ENCODE measurements at regions not wholly inside any gene's neighbourhood (a gene's known extent, or its start where the extent isn't known, plus 50 kb on each side); places are given as distances from the start of the nearest gene placed in this dataset.

DNA sequence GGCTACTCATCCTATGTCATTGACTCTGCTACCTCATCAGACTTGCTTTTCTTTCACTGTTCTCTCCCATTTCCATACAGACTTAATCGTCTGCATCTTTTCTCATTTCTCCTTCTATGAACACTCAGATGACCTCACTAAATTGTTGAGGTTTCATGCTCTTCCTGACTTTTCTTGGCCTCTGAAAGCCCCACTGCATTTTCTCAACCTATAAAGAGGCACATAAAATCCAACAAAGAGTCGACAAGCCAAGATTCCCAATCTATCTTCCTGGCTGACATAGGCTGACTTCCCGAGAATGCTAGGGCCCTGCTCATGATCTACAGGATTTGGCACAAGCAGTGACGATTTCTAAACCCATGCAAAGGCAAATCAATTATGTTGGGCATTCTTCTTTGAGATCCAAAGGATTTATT lies 280.8 kb upstream of the DPYD start:
- intact Hi-C loops (cut with micrococcal nuclease; ENCODE audit: unreplicated experiment): no loop called here
- Histone ChIP-seq H3K27ac (ENCODE audit: low read depth, low read length, poor library complexity, severe bottlenecking) (no peak overlapping the region), H3K4me3 (ENCODE audit: low read depth, low read length, poor library complexity, severe bottlenecking) (no peak overlapping the region), H3K36me3 (ENCODE audit: insufficient read depth, low read length, poor library complexity, severe bottlenecking) (no peaks in the 10 kb centered on the region), H3K9me3 (ENCODE audit: low read depth, low read length, poor library complexity, severe bottlenecking) (no peaks in the 10 kb centered on the region), H3K27me3 (replicated peaks; ENCODE audit: insufficient read depth, low read depth, low read length, poor library complexity) (no peaks in the 10 kb centered on the region), H3K4me1 (ENCODE audit: insufficient read depth, low read length, poor library complexity, severe bottlenecking) (peaks cover 5% of the 10 kb centered on the region)
- POLR2A ChIA-PET (ENCODE audit: low non-redundant PET): no interaction called here
- DNase-seq (ENCODE audit: low spot score): no peak
- no TSS peak for BruUV-seq (replicated peaks)
- TF ChIP-seq, protein P1, sequence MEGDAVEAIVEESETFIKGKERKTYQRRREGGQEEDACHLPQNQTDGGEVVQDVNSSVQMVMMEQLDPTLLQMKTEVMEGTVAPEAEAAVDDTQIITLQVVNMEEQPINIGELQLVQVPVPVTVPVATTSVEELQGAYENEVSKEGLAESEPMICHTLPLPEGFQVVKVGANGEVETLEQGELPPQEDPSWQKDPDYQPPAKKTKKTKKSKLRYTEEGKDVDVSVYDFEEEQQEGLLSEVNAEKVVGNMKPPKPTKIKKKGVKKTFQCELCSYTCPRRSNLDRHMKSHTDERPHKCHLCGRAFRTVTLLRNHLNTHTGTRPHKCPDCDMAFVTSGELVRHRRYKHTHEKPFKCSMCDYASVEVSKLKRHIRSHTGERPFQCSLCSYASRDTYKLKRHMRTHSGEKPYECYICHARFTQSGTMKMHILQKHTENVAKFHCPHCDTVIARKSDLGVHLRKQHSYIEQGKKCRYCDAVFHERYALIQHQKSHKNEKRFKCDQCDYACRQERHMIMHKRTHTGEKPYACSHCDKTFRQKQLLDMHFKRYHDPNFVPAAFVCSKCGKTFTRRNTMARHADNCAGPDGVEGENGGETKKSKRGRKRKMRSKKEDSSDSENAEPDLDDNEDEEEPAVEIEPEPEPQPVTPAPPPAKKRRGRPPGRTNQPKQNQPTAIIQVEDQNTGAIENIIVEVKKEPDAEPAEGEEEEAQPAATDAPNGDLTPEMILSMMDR (conservative IDR thresholded peaks at IDR 0.05; ENCODE audit: low read depth, low read length): no peak
- no peak for TF ChIP-seq EZH2 (IDR thresholded peaks at IDR 0.05; ENCODE audit: borderline replicate concordance, low read depth, low read length, poor library complexity, severe bottlenecking)
- CTCF ChIA-PET: no interaction called here

DNA sequence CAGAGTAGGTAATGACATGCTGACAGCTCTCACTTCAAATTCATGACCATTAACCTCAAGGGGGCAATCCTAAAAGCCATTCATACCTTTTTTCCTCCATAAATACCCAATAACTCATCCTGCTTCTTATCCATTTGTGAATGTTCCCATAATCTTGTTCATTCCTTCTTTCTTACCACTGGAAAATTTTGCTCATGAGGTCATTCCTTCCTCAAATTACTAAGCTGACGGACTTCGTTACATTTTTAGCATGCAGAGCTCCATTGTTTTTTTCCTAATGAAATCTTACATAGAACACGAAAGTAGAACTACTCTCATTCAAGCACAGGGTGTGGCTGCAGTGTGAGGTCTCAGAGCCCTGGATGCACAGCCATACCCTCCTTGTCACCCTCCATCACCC lies 276.5 kb upstream of the DPYD start:
- intact Hi-C loops (cut with micrococcal nuclease; ENCODE audit: unreplicated experiment): no loop called here
- no peak for DNase-seq (ENCODE audit: low spot score)
- ChIA-PET CTCF (no interaction called here), POLR2A (ENCODE audit: low non-redundant PET) (no interaction called here)
- Histone ChIP-seq H3K4me1 (ENCODE audit: insufficient read depth, low read length, poor library complexity, severe bottlenecking) (peaks cover 2% of the 10 kb centered on the region), H3K4me3 (ENCODE audit: low read depth, low read length, poor library complexity, severe bottlenecking) (no peak overlapping the region), H3K27ac (ENCODE audit: low read depth, low read length, poor library complexity, severe bottlenecking) (no peak overlapping the region), H3K9me3 (ENCODE audit: low read depth, low read length, poor library complexity, severe bottlenecking) (no peaks in the 10 kb centered on the region), H3K36me3 (ENCODE audit: insufficient read depth, low read length, poor library complexity, severe bottlenecking) (no peaks in the 10 kb centered on the region), H3K27me3 (replicated peaks; ENCODE audit: insufficient read depth, low read depth, low read length, poor library complexity) (no peaks in the 10 kb centered on the region)
- TF ChIP-seq, protein P1 (conservative IDR thresholded peaks at IDR 0.05; ENCODE audit: low read depth, low read length): no peak
- TF ChIP-seq EZH2 (IDR thresholded peaks at IDR 0.05; ENCODE audit: borderline replicate concordance, low read depth, low read length, poor library complexity, severe bottlenecking): no peak
- BruUV-seq (replicated peaks): no TSS peak

DNA sequence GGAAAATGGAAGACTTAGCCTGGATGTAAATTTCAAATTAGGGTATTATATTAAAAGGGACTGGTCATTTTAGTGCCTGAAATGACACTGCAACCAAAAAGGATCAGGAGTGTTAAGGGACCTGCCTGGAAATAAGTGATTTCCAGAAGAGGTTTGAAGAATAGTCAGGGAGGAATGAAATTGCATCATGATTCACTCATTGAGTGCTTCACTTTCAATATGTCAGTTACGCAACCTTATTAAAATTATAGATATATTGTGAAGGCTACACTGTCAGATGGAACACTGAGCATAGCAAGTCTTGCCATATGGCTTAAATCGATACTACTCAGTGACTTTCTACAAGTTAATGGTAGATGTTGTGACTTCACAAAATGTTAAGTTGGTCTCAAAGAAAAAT lies 275.2 kb upstream of the DPYD start:
- no peaks in the 10 kb centered on the region for H3K4me1 ChIP-seq (ENCODE audit: insufficient read depth, low read length, poor library complexity, severe bottlenecking)
- ChIA-PET CTCF (no interaction called here), POLR2A (ENCODE audit: low non-redundant PET) (no interaction called here)
- H3K4me3 ChIP-seq (ENCODE audit: low read depth, low read length, poor library complexity, severe bottlenecking): no peak overlapping the region
- DNase-seq (ENCODE audit: low spot score): no peak
- H3K27me3 ChIP-seq (replicated peaks; ENCODE audit: insufficient read depth, low read depth, low read length, poor library complexity): no peaks in the 10 kb centered on the region
- no TSS peak for BruUV-seq (replicated peaks)
- TF ChIP-seq, protein P1 (conservative IDR thresholded peaks at IDR 0.05; ENCODE audit: low read depth, low read length): no peak
- TF ChIP-seq EZH2 (IDR thresholded peaks at IDR 0.05; ENCODE audit: borderline replicate concordance, low read depth, low read length, poor library complexity, severe bottlenecking): no peak
- no peaks in the 10 kb centered on the region for H3K36me3 ChIP-seq (ENCODE audit: insufficient read depth, low read length, poor library complexity, severe bottlenecking)
- intact Hi-C loops (cut with micrococcal nuclease; ENCODE audit: unreplicated experiment): no loop called here
- no peaks in the 10 kb centered on the region for H3K9me3 ChIP-seq (ENCODE audit: low read depth, low read length, poor library complexity, severe bottlenecking)
- H3K27ac ChIP-seq (ENCODE audit: low read depth, low read length, poor library complexity, severe bottlenecking): no peak overlapping the region

Measured in A673 (cell line).